T-helper 2 cell (primary cell): ENCODE measurements at regions not wholly inside any gene's neighbourhood (a gene's known extent, or its start where the extent isn't known, plus 50 kb on each side); places are given as distances from the start of the nearest gene placed in this dataset.
"Not testable (repeated sequence)": the region's sequence is repeated elsewhere in the genome, so short reads cannot be mapped to it uniquely, and the experiment has no call there.

Source experiments
- DNase-seq, 5 experiments: peaks; one replicate each; pipeline versions ENCODE4 v3.0.0 to v3.0.0-alpha.2; 2012 to 2022

DNA sequence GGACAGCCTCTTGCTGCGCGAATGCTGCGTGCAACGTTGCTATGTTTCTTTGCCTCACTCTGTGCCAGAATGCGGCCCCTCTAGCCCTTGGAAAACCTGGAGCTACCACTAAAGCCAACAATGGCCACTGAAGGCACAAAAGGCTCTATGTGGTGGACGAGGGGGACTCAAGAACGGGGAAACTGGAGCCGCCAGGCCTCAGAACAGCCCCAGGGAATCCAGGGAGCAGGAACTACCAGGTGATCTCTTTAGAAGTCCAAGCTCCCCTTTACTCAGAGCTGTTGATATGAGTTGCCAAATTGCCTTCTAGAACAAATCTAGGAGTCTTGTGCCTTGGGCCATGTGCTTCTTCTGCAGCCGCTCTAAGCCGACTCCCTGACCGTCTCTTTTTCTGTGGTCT, 113.8 kb upstream of the ERRFI1 start:
- DNase-seq, result no peak

- DNase-seq, result no peak
Measured at GRCh38 chr1:8139383-8139782, 113.3 kb upstream of the ERRFI1 start.

DNA sequence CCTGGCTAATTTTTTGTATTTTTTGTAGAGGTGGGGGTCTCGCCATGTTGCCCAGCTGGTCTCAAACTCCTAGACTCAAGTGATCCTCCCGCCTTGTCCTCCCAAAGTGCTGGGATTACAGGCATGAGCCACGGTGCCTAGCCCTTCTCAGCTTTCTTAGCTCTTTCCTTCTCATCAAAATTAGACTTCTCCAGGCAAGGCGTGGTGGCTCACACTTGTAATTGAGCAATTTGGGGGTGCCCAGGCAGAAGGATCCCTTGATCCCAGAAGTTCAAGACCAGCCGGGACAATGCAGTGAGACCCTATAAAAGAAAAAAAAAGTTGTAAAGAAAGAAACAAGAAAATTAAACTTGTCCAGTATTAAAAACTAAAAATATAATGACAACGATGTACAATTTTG, 112.6 kb upstream of the ERRFI1 start:
- no peak for DNase-seq

DNA sequence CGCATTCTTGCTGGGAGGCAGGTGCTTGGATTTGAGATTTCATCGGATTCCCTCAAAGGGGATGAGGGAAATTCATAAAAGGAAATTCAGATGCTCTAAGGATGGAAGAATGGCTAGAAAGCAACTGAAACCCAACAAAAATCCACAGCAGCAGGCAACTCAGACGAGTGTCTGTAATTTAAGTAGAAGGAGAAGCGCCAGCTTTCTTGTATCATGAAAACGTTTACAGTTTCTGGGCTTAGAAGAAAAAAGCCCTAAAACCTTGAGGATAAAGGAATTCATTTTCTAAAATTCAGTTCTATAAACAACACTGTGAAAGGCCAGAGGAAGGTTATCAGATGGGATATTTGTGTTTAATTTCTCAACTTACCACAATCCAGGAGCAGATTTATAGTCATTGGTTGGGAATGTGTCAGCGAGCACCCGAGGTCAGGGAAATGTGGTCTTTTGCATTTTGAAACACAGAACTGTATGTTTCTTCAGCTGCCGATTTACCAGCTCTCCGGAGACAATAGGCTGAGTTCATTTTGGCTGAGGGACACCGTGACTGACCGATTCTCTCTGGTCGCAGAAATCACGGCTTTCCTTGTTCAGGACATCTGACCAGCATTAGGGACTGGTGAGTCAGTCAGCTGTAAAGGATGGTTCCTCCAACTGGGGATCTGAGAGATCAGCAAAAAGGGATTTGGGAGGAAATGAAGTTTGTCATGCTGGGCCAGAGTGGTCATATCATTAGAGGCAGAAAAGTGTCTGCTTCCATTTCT, 111.6 kb upstream of the ERRFI1 start:
- DNase-seq, result no peak

GRCh38 chr1:8136766-8137165, 110.7 kb upstream of the ERRFI1 start:
- DNase-seq, result peak in 1 of 5 experiments; percentile 49

- no peak for DNase-seq
Measured at GRCh38 chr1:8135250-8135649, 109.1 kb upstream of the ERRFI1 start.

DNA sequence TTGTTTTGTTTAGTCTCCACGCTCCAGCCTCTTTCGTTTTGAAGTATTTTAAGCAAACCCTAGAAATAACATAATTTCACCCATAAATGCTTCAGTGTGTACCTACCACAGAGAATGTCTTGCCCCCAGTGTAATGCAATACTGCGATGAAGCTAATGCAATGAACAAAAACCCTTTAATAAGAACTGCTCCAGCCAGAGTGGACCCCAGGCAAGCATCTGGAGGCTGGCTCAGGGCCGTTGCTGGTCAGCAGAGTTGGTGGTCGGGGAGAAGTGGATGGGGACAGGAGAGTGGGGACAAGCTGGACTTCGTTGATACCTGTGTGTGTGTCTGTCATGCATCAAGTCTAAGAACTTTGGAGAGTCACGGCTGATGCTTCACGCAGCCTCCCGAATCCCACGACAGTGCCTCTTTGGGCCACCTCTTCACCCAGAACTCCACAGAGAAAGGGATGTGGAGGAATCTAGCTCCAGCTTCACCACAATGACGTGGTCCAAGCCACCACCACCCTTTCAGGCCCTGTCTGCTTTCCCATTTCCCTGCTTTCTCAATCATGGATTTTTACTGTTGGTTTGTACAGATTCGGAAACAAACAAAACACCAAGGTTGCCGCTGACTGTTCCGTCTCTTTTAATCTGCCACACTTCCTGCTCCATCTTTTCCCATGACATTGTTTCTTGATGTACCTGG, 108.6 kb upstream of the ERRFI1 start:
- DNase-seq, result no peak

GRCh38 chr1:8133657-8134430, 107.7 kb upstream of the ERRFI1 start:
- DNase-seq, result no peak

DNA sequence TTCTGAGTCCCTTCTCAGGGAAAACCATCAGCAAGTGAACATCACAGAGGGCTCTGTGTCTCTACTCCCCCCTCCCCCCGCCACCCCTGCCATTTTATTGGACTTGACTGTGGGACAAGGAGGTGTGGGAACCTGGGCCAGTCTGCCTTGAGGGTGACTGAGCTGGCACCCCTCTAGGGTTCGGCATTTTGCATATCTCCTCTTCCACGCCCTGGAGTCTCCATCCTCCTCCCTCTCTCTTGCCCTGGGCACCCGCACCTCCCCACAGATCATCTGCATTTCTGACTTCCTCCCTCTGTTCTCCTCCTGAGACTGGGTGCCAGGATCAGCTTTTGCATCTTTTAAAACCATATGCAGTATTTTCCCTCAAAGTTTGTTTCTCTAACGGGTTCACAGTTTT, 107.1 kb upstream of the ERRFI1 start:
- no peak for DNase-seq

GRCh38 chr1:8127171-8127641, 101.1 kb upstream of the ERRFI1 start:
- no peak for DNase-seq

DNA sequence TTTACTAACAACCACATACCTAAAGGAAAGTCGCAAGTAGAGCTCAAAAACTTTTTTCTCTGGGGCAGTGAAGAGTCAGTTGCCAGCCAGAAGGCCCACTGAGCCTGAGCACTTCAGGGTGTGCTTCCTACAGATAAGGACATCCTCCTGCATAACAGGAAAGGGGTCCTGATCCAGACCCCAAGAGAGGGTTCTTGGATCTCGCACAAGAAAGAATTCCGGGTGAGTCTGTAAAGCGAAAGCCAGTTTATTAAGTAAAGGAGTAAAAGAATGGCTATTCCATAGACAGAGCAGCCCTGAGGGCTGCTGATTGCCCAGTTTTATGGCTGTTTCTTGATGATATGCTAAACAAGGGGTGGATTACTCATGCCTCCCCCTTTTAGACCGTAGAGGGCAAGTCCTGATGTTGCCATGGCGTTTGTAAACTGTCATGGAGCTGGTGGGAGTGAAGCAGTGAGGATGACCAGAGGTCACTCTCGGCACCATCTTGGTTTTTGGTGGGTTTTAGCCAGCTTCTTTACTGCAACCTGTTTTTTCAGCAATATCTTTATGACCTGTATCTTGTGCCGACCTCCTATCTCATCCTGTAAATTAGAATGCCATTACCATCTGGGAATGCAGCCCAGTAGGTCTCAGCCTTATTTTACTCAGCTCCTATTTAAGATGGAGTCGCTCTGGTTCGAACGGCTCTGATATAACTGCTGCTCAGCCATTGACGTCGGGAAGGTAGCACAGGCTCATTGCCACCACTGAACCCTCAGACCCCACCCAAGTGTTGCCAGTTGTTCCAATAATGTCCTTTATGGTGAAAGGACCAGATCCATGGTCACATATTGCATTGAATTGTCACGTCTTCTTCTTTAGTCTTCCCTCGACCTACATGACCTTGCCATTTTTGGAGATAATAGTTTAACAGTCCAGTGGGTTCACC, 96.6 kb upstream of the ERRFI1 start:
- no peak for DNase-seq

- no peak for DNase-seq
Measured at GRCh38 chr1:8122160-8122476, 96.0 kb upstream of the ERRFI1 start.

- DNase-seq, result no peak
Measured at GRCh38 chr1:8121261-8122159, 95.4 kb upstream of the ERRFI1 start.

GRCh38 chr1:8120693-8121260, 94.7 kb upstream of the ERRFI1 start:
- peak in 1 of 5 experiments; percentile 63 for DNase-seq

DNA sequence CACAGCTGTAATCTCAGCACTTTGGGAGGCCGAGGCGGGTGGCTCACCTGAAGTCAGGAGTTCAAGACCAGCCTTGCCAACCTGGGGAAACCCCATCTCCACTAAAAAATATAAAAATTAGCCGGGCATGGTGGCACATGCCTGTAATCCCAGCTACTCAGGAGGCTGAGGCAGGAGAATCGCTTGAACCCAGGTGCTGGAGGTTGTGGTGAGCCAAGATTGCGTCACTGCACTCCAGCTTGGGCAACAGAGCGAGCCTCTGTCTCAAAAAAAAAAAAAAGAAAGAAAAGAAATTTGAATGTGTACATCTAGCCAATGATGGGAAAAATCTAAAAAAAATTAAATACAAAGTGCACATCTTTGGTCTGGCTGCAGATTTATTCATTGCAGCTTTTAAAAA, 92.6 kb upstream of the ERRFI1 start:
- DNase-seq, result not testable (repeated sequence)

GRCh38 chr1:8118031-8118451, 91.9 kb upstream of the ERRFI1 start:
- no peak for DNase-seq

DNA sequence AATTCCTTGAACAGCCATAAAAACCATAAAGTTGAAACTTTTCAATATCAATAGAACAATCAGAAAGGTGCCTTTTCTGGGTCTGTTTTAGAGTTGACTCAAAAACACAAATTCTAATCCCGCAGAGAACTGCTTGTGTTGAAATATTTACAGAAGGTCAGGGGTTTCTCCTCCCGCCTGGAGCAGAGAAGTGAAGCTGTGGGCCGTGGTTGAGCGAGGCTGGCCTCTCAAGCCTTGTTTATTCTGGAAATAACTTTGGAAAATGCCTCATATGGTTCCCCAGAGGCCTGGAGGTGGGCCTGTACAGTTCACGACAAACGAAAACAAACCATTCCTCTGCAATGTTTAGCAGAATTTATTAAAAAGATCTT, 90.8 kb upstream of the ERRFI1 start:
- DNase-seq, result no peak

DNA sequence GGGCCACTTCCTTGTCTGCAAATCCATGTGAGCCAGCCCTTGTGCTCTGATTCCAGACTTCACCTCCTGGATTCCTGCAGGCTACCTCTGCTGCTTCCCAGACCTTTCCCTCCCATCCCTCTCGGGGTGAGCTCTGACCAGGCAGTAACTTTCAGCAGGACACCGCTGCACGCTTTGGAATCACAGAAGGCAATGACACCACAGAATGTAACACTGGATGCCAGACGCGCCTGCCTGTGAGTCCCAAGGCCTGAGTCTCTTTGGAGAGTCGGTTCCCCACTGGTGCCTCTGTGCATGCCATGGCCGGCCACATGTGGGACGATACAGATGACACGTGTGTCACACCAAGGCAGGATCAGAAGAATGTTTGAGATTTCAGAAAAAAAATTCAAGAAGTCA, 89.7 kb upstream of the ERRFI1 start:
- no peak for DNase-seq

DNA sequence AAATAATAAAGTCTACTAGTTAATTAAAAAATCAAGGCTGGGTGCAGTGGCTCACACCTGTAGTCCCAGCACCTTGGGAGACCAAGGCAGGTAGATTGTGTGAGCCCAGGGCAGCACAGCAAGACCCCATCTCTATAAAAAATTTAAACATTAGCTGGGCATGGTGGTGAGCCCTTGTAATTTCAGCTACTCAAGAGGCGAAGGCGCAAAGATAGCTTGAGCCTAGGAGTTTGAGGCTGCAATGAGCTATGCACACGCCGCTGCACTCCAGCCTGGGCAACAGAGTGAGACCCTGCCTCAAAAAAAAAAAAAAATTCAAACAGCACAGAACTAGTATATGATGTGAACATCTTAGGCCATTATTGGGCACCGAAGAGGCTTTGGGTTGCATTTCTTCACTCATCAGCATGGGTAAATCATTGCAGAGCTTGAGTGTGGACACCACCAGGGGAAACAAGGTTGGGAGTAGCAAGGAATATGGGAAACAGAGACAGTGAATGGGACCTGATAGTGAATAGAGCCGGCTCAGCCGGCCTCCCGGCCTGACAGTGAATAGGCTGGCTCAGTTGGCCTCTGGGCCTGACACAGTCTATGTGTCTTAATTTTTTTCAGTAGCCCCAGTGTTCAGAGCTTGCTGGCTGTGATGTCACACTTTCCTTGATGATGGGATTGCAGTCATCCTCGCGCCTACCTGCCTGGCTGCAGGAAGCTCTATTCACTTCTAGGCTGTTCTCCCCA, 89.1 kb upstream of the ERRFI1 start:
- no peak for DNase-seq
